AG08396 (cell line): ENCODE measurements at regions not wholly inside any gene's neighbourhood (a gene's known extent, or its start where the extent isn't known, plus 50 kb on each side); places are given as distances from the start of the nearest gene placed in this dataset.

Experiments used
- DNase-seq: peaks from one replicate; pipeline ENCODE4 v3.0.0; 2012; ENCODE audit warnings: low spot score, mixed read lengths

DNA sequence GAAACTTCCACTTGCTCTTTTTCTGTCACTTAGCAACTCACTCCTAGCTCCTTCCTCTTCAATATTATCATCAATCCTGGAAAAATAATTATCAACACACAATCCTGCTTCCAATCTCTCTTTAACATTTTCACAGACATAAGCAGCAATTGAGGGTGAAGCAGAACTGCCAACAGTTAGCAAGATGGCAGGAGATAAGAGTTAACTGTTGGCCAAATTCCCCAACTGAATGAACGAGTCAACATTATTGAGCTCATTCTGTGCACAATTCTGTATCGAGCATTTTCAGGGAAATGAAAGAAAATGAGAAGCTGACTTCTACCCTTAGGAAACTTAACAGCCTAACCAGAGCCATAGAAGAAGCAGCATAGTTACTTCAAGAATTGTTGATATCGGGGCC is 152.0 kb downstream of the KCNA5 start:
- no peak for DNase-seq

DNA sequence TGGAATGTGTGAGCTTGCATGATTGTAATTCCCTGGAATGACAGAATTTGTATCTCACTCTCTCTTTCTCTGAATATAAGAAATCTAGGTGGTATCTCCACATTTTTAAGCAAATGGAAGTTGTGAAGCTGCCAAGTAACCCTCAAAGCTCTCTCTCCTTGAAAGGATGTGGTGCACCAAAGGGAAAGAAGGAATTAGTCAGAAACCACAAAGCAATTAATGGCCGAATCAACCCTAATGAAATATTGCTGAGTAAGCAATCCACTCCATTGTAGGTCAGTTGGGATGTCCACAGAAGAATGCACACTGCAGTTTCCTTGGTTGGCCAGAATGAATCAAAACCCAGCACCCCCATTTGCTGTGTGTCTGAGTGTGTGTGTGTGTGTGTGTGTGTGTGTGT is 153.5 kb downstream of the KCNA5 start:
- DNase-seq = no peak

DNA sequence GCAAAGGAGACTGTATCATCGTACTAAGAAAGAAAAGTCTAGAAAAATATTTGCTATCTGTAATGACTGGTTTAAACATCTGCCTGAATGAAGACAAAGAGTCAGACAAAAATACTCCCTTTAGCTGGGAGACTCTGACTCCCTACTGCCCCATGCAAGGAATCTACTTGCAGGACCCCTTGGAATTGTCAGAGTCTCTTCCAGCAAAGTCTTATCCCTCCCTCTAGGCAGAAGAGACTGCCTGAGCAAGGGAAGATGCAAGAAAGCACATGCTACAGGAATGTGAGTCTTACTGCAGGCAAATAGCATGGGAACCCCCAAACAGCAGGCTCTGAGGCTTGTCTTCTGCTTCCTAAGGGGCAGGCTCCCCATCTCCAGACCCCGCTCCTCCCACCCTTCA is 154.0 kb downstream of the KCNA5 start:
- DNase-seq = no peak

DNA sequence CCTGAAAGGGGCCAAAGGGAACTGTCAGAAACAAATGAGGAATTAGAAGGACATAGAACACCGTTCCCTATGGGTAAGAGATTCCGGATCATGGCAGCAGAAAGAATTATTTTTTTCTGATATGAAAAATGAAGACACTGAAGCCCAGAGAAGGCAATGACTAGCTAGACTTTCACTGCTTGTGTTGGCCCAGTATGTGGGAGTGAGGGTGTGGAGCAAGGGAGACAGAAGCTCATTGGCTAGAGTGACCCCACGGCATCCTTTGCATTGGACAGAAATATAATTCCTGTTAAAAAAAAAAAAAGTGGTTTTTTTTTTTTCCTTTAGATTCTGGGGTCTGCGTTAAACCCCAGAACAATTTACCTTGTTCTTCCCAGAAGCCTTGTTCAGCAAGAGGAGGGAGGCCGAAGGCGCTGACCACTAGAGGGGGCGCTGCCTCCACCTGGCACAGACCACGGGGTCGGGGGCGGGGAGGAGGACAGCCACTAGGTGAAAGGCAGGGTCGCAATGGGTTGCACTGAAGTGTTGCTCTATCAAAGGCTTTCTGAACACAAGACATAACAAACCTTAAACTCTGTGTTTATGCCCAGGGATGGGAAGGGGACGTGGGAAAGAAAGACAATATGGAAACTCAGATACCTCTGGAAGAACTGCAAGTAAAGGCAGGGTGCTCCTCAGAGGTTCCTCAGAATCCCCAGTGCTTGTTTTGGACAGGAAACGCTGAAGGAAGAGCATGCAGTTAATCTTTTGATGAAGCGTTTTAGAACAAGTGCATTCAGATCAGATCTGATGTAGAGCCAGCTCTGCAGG is 156.8 kb downstream of the KCNA5 start:
- DNase-seq = peak; percentile 50

DNA sequence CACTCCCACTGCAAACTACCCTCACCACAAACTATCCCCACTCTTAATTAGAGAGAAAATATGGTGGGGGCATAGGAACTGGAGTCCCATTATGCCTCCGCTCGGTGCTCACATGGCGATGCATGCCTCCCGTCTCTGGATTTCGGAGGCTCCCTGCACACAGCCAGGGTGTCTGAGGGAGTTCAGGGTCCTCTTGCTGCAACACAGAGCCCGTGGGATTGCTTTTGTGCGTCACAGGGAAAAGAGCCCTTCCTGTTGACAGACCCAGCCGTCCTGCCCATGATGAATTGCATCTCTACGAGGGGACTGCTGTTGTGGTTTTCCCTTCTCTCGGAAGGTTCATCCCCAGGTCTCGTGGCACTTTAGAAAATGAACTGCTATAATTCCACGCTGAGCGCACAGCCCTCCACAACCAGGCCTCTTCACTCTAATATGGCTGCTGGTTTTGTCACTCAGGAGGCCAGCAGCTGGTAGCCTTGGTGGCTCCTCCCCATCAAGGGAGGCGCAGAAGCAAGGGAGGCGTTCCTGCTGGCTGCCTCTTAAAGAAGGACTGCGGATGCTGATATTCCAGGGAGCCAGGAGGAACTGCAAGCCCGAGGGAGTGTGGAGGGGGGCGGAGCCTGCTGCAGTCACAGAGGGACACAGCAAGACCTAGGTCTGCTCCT is 158.0 kb downstream of the KCNA5 start:
- peak; percentile 49 for DNase-seq

DNA sequence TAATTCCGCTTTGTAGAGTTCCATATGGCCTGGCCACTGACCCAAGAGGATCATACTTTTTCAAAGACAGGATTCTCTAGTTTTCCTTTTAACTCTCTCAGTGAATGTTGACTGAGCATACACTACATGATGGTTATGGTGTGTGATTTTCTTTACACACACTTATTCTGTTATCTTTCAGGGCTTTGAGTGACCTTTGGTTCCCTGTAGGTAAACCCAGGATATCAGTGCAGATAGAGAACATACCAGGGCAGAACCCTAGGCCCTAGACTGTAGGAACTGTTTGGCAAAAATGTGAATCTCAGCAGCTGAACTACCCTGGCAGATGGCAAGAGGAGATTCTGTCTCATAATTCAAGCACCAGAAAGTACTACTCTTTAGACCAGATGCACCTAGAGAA is 159.6 kb downstream of the KCNA5 start:
- DNase-seq = no peak

DNA sequence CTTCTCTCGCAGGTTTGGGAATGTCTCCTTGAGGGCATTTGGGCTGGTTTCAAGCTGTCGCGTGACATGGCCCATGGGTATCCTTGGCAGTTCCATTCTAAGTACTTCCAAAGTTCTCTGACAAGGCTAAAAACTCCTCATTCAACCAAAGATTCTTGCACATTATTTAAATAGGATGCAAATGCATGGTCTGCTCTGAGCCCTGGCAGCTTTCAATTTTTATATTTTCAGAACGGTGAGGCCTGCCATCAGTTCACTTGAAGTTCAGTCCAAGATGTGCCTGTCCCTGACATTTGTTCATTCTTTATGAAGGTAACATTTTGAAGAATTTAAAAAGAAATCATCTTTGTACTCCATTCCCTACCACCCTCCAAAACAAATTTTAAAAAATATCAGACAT is 160.0 kb downstream of the KCNA5 start:
- DNase-seq = no peak

DNA sequence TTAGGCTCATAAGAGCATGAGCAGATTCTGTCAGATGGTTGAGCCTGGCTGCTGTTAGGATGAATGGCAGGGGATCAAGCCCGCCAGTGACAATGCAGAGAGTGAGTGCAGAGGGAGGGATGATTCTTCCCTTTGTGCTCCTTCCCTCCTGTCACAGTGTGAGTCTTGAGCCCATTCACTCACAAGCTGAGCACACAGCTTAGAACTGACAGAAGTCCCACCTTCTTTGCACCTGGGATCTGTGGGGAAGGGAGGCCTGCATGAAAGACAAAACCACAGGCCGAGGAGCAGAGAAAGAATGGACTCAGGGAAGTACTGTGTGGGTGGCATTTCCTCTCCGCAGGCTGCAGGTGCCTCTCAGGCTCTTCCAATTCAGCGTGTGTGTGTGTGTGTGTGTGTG is 160.6 kb downstream of the KCNA5 start:
- no peak for DNase-seq

DNA sequence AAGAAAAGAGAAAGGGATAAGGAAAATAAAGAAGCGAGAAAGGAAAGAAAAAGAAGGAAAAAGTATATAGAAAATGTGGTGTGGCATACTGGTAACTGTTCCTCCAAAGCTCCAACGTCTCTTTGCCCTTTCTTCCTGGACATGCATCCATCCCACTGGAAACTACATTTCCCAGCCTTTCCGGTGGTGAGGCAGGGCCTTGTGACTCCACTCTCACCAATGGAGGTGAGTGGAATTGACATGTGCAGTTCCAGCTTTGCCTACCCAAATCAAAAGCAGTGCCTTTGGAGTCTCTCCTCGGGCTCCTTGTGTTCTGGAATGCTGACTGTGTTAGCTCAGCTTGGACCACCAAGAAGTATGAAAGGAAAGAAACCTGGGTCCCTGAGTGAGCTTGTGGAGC is 161.2 kb downstream of the KCNA5 start:
- DNase-seq = no peak

DNA sequence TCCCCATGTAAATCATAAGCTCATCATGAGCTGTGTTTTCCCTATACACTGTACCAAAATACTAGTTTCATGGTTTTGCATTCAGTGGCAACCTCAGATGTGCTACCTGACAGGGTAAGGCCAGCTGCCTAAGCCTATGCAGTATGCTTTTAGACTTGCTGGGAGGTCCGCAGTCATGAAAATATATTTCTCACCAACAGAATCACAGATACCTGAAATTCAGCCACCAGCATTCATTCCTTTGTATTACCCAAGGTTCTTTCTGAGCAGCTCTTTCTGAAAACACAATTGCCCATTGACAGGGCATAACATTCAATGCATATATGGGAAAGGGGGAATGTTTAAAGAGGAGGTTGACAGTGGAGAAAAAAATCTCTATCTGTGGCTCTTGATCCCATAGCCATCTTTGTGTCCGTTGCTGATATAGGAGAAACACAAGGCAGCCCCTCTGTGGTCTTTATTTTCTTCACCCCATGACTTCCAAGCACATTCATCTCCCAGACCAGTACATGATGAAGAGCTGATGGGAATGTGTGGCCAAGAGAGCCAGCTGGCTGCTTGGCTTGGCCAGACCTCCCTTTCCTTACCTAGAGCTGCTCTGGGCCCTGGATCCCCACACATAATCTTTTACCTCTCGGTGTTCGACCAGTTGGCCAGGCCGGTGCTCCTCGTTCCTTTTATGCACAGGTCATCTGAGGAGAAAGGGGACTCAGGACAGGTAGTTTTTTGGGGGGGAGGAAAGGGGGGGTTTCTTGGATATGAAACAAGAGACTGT is 162.9 kb downstream of the KCNA5 start:
- DNase-seq = no peak

DNA sequence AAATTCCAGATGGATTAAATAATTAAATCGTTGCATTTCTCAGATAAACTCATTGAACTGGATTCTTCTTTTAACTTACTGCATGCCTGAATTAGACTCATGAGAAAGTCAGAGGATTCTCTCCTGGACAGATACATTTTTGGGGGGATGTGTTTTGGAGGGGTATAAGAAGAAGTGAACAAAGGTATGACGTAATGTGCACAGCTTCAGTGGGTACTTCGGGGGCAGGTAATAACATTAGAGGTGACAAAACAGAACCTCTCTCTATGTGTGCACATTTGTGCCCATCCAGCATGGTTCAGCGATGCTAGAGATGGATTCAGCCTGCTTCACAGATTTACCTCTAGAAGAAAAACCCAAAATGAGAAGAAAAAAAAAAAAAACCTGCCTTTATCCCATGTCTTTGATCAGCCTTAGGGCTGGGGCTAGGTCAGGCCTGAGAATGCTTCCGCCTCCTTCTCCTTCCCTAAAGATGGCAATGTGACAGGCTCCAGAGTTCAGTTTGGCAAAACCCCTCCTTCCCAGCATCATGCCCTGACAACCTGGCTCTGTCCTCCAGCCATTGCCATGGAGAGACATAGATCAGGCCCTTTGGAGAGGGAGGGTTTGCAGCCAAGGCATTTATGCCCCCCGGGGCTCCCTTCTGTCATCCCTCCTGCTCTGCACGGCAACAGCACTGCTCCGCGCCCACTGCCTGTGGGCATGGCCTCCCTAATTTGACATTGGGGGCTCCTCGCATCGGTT is 166.7 kb downstream of the KCNA5 start:
- DNase-seq = no peak

DNA sequence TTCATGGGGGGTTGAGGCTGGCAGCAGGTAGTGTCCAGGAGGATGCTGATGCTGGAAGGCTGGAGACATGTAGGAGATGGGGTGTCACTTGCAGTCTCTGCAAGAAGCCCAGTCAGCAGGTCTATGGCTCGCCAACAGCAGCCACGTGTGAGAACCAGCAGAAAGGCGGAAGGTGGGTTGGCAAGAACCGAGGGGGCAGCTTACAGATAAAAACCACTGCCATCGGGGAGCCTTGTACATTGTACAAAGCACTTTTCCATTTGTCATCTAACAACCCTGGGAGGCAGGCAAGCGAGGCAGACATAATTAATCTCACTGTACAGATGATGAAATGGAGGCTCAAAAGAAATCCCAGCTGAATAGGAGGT is 167.2 kb downstream of the KCNA5 start:
- DNase-seq = no peak

DNA sequence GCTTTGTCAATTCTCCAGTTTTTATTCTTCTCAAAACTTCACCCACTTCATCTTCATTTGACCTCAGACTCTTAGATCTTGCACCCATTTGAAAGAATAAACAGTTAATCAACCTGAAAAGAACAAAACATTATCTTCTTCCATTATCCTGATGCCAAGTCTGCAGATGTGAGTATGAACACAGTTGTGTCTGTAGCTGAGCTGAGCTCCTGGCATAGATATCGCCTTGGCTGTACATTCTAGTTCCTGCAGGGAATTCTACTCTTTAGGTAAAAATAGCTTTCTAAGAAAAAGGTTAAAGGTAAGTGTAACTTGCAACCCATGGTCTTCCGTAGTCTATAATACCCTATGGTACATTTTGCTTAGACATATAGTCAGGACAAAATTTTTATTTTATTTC is 169.7 kb downstream of the KCNA5 start:
- no peak for DNase-seq

DNA sequence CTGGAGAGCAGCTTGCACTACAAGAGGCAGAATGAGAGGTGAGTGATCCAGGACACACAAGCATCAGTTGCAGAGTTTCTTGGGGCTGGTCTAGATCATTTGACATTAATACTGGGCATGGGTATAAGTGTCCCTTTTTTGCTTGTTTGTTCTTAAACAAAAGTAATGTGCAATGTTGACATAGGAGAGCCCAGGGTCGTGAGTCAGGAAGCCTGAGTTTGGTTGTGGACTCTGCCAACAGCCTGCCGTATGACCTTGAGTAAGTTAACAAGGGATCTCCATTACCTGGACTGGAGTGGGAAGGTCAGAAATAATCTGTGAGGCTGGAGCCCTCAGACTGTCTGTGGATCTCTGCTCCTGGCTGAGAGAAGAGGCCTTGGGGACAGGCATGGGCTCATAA is 170.3 kb downstream of the KCNA5 start:
- DNase-seq = no peak

DNA sequence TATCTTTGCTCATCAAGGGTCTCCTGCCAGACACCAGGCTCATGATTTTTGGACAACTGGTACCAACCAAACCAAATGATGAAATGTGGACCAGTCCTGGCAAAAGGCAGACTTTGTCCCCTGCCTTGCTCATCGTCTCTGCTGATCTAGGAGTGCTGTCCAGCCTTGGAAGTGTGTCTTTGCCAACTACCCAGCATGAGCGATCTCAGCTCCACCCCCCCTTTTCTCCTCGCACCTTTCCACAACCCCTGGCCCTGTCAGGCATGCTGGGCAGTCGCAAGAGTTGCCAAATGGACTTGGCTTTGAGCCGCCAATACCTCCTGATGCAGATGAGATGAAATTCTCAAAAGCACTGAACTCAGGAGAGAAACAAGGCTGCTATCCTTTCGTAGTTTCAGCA is 174.3 kb downstream of the KCNA5 start:
- no peak for DNase-seq

DNA sequence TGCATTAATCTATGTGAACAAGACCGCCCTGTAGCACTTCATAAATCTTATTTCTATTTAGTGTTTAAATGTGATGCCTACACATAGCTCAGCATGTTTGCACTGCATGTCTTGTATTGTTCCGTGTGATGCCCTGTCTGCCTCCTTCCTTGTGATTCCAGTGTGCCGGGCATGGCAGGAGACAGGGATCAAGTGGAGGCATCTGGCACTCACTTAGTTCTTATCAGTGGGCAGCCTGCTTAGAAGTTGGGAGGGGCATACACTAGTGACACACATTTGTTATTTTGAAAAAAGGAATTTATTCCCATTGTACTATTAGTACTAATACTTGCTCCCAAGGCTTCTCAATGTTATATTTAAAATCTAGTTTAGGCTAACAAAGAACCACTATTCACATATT is 176.4 kb downstream of the KCNA5 start:
- DNase-seq = no peak

DNA sequence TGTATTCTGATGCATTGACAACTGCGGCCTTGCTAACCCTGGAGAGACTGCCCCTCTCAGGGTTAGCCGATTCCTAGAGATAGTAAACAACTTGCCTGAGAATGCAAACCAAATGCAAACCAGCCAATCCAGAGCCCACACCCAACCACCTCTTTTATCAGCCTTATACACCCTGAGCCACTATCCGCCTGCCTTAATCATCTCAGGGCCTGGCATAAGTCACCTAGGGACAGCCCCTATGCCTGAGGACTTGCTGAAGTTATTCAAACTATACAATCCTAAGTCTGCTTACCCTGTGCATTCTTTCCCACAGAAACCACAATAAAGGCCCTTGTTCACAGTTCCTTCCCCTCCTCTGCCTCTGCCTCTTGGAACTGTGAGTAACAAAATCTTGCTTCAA is 177.2 kb downstream of the KCNA5 start:
- no peak for DNase-seq

DNA sequence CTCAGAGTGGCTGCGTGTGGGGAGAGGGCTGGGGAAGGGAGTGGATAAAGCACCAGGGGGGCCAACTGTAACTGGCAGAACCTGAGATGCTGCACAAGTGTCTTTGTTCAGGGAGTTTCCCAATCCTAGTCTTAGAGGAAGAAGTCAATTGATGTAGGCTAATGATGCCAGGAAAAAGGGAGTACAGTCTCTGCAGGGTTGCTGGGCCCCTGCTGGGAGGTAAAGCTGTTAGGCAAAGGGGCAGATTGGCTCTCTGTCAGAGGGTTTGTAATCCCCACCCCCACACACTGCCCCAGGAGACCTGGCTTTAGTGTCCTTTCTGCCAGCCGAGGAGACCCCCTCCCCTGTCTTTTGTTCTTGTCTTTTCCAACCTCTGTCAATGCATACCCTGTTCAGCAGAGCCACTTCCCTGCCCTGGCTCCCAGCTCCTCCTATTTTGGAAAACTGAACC is 178.4 kb downstream of the KCNA5 start:
- no peak for DNase-seq

DNA sequence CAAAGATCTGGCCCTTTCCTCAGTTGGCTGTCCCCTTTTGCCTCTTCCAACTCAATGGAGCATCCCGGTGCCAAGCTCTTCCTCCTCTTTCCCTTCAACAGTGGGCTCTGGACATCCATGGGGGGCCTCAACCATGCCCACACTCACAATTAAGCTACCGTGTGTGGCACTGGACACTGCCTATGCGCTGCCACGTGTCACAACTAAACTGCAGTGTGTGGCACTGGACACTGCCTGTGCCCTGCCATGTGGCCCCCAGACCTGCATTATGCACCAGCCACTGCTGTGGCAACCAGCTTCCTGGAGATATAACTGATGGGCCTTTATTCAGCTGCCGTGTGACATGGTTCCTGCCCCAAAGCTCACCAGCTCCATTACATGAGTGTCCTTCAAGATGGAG is 179.1 kb downstream of the KCNA5 start:
- no peak for DNase-seq

DNA sequence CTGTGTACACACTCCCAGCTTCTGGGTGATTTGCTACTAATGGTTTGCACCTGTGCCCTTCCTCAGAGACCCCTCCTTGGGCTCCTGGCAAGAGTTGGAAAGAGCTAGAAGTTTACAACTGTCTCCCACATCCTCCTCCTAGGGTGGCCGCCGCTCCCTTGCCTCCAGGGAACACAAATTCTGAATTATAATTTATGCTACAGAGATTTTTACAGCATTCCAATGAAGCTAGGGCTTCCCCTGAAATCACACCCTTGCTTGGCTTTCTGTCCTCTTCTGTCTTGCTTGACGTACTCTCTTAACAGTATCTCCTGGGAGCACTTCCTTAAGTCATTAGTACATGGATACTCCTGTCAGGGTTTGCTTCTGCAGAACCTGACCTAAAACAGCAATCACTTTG is 180.2 kb downstream of the KCNA5 start:
- no peak for DNase-seq

DNA sequence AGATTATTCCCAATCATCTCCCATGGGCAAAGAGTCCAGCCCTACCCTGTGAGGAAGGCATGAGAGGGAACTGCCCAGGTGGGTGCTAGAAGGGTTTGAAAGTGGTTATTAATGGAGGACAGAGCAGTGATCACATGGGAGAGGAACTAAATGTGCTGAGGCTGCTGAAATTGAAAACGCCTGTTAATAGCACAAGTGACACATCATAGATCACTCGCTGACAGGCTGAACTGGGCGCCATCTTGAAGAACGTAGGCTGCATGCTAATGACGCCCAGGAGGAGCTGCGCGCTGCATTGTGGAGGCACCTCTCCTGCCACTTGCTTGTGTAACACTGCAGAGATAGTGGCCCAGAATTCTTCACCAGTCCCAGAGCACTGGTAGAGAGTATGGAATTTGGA is 182.9 kb downstream of the KCNA5 start:
- DNase-seq = no peak

DNA sequence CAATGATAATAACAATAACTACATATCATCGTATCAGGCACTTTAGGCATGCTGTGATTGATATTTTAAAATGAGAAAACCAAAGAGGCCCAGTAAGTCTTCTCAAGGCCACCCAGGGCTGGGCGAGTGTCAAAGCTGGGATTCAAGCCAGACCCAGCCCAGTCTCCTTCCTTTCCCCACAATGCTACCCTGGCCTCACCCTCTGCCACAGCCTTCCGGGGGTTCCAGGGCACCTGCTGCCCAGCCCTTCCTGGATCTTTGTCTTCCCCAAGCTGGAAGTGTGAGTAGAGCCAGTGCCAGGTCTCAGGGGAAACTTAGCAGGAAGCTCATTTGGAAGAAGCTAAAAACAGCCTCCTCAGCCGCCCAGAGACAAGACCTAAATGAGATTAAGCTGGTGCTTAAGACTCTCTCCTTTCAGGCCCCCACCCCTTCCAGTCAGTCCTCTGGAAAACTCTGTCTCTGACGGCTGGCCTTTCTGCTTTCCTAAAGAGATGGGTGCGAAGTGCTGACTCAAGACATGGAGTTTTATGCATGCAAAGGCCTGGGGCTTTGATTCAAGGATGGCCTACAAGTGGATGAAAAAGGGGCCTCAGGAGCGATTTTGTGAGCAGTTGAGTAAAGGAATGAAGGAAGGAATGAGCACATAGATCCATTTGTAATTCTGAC is 184.2 kb downstream of the KCNA5 start:
- no peak for DNase-seq
